NCI-H1930 (cell line): ENCODE measurements at regions not wholly inside any gene's neighbourhood (a gene's known extent, or its start where the extent isn't known, plus 50 kb on each side); places are given as distances from the start of the nearest gene placed in this dataset.

Source experiments
- DNase-seq, 2 experiments: peaks; one replicate each; lab custom pipeline; 2025; lab: John Stamatoyannopoulos, UW

DNA sequence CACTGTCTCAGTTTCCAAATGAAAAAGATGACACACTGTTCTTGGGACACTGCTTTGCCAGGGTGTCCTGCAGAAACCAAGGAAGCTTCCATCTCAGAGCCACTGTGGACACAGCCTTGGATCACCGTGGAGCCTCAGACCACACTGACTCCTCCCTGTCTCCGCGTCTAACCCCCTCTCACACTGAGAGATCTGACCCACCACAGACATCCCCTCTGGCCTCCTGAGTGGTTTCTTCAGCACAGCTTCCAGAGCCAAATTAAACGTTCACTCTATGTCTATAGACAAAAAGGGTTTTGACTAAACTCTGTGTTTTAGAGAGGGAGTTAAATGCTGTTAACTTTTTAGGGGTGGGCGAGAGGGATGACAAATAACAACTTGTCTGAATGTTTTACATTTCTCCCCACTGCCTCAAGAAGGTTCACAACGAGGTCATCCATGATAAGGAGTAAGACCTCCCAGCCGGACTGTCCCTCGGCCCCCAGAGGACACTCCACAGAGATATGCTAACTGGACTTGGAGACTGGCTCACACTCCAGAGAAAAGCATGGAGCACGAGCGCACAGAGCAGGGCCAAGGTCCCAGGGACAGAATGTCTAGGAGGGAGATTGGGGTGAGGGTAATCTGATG, 113.4 kb upstream of the PKDCC start:
- no peak for DNase-seq

DNA sequence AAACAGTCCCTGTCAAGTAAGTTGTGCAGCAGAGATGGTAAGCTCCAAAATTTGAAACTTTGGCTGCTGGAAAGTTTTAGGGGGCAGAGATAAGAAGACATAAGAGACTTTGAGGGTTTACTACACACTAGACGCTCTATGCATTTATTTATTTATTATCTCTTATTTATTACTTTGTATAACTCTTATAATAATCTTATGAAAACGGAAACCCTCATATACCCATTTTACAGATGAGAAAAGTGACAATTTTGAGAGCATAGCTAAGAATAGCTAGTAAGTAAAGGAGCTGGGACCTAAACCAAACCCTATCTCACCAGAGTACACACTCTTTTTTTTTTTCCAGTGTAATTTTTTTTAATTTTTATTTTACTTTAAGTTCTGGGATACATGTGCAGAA, 112.8 kb upstream of the PKDCC start:
- DNase-seq, result no peak

DNA sequence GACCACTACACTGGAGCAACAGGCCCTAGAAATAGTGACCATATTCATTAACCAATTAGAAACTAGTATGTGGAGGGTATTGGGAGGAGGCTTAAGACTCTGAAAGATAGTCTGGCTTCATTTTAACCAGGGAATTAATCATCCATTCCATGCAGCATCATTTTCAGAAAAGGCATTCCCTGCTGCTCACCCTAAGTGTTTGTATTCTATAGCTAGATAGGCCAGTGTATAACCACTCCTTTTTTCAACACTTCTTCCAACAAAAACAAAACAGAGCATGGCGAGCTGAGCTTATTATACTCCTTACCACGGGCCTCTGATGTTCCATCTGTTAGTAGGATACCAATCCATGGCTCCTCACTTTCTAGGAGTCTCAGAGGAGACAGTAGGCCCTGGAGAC, 112.0 kb upstream of the PKDCC start:
- no peak for DNase-seq

DNA sequence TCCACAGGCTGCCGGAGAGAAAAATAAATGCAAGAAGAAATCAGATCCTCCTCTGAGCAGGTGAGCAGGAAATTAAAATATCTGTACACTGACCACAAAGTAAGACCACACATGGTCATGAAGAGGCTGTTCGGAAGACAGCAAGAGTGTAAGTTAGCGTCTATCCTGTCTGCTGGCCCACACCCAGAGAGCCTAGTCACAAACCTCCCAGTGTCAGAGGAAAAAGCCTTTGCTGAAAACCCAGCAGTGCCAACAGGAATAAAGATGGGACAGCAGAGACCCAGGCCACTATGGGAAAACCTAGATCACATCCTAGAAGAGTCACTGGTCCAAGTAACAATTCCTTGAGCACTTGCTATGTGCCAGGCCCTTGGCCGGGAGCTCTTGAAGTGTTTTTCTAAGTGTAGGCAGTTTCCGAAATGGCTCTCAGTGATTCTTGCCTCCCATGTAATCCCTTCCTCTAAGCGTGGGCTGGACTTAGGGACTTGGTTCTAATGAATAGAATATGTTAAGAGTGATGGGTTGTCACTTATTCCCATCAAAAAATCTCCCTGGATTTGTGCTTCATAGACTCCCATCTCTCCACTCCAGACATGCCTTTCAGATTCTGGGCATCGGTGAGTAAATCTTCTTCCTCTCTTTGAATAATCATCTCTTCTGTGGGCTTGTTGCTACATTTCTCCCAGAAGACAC, 110.9 kb upstream of the PKDCC start:
- DNase-seq, result no peak

DNA sequence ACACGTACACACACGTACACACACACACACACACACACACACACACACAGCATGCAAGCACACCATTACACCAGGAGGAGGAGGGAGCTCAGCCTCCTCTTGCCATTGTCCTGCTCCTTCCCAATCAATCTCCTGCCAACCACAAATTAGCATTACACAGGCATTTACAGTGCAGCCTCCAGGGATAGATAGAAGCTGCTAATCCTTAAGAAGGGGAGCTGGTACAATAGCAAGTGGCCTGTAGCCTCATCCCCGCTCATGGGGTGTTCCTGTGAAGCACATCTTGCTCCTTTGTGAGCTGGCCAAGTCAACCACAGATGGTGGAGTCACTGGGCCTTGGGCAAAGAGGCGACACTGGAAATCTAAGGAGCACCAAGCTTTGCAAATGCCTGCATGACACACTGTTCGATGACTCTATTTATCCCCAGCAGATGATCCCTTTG, 110.3 kb upstream of the PKDCC start:
- DNase-seq, result no peak

DNA sequence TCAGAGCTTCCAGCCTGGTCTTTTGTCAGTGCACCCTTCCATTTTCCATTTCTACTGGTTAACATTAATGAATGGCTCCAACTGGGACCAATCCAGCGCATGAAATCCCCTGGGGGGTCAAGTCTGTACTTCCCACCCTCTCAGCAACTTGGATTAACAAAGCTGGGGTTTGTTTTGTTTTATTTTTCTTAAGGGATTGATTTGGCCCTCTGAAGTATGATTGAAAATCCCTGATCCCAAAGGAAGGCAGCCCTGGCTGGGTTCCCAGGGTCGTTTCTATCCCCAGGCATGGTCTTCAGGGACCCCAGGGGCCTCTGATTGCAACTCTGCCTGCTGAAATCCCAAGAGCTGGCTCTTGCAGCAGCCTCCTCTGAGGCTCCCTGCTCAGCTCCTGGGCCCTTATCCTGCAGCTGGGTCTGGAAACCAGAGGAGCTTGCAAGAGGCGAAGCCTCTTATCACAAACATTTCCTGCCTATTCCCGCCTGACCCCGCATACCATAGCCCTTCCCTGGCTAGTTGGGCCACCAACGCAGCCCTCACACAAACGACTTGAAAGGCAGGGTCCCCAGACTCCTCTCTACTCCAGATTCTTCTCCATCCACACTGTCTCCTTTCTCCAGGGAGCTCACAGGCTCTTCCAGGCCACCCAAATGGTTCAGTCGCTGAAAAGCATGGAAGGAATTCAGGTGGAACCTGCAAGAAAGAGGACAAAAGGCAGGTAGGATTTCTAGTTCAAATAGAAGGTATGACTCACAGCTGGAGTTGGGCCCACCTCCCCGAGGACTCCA, 109.7 kb upstream of the PKDCC start:
- DNase-seq, result no peak

DNA sequence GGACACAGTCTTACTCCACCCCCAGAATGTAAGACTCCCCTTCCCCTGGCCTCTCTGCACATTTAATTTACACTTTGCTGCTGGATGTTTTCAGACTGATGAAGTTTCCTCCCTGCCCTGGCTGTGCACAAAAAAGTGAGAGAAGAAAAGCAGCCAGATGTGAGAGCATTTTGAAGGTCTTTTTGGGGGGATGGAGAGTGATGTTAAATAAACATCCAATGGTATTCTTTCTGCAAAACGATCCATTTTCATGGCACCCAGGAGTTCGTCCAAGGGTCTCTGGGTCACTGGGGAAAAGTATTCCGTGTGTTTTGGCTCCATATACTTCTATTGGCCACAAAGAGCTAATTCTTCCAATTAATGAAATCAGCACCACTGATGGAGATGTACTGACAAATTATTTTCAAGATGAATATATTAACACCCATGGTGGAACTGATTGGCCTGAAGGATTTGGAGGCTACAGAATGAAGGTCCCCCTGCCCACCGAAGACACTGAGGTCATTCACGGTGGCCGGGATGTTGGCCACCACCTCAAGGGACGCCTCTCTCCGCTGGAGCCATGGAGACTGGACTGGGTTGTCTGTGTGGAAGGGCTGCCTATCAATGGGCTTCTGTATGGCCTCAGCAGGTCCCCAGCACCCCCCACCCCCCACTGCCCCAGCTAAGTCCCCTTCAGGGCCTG, 107.6 kb upstream of the PKDCC start:
- no peak for DNase-seq

DNA sequence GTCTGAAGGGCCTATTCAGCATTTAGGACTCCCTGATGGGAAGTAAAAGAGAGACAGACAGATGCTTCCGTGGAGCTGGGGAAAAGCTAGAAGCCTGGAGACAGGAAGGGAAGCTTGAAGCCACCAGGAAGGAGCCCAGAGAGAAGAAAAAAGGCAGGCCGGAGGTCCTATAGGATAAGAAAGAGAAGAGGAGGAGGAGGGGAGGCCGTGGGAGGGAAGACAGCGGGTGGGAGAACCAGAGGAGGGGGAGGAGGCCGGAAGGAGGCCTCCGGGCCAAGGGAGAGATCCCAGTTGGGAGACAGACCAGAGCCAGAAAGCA, 107.1 kb upstream of the PKDCC start:
- DNase-seq, result no peak

DNA sequence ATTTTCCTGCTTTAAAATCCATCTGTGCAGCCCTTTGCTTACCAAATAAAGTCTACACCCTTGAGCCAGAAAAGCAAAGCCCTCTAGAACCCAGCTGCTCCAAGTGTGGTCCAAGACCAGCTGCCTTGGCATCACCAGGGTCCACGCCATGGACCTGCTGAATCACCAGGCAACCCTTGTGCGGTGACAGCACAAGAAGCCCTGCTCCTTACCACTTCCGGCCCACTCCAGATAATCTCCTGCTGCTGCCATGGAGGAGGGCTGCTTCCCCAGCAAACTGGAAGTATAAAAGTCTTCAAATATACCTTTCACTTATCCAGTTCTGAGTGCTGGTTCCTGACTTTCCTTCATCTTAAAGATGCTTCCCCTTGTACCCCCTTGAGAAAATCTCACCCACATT, 106.0 kb upstream of the PKDCC start:
- no peak for DNase-seq

DNA sequence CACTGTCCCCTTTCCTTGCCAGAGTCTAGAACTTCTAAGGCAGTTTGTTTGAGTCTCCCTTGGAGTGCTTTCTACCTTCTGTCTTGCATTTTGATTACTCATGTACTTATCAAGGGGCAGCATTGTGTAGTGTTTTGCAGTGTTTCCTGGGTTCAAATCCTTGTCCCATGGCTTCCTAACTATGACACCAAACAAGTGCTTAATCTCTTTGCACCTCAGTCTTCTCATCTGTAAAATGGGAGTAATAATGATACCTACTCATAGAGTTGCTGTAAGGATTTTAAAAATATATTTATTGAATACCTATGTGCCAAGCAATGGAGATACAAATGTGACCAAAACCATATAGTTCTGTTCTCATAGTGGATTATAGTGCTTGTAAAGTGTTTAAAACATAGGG, 105.5 kb upstream of the PKDCC start:
- DNase-seq, result no peak

DNA sequence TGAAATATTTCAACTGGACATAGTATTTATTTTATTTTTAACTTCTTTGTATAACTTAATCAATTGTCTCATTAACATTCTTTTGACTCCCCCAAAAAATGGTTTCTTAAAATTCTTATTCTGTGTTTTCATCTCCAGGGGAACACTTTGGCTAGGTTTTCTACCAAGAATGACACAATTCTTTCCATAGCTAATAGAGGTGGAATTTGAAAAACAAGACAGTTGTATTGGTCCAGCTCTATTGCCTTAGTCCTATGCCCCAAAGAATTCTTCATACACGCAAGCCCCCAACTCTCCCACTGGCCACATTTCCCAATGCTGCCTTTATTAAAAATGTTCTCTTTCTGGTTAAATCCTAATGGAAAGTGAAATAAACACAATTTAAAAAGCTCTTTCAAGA, 104.7 kb upstream of the PKDCC start:
- no peak for DNase-seq

DNA sequence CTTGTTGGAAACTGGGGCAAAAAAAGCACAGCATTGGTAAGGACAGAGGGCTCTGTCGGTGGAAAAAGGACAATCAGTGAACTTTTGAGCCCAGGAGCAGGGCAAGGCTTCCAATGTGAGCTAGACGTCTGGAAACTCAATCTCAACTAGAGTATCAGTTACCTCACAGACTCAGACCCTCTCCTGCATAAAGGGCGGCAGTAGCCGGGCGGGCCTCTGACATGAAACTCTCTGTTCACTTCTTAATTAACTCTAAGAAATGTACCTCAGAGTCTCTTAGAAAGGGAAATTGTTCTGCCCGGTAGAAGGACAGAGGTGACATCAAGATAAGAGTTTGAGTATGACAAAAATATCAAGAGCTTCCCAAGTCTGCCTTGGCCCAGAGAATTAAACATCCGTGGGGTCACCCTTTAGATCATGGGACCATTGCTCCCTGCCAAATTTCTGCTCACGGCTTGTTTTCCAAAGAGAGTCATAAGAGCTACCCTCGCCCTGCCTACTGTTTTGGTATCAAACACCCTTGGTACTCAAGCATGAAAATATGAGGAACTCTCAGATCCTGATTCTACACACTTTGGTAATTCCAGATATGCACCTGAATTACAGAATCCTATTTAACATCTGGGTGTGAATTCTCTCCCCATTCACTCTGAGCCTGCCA, 103.5 kb upstream of the PKDCC start:
- DNase-seq, result no peak

DNA sequence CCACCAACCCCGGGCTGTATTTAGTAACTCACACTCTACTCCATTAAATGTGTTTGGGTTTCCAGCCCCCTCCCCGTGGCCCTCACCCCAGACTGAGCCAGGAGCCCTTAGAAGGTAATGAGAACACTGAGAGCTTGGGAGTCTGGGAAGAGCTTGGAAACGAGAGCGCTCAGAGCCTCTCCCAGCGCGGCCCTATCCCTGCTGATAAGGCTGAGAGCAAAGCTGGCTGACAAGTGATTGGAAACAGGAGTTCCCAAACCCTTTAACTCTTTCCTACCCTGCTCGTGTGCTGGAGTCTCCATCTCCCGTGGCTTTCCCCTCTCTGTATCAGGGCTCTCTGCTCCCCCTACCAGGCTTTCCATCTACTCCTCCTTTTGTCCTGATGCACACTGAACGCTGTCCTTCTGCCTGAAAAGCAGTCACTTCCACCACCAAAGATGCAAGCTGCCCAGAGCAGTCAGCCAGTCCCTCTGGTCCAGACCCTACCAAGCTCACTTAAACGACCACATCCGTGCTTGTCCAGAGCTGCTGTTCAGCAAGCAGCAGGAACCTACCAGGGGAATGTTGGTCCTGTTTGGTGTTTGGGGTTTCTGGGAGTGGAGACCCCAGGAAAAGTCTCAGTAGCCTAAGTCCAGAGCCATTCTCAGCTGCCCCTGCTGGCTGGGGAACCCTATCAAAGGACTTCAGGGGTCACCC, 100.0 kb upstream of the PKDCC start:
- DNase-seq, result no peak

DNA sequence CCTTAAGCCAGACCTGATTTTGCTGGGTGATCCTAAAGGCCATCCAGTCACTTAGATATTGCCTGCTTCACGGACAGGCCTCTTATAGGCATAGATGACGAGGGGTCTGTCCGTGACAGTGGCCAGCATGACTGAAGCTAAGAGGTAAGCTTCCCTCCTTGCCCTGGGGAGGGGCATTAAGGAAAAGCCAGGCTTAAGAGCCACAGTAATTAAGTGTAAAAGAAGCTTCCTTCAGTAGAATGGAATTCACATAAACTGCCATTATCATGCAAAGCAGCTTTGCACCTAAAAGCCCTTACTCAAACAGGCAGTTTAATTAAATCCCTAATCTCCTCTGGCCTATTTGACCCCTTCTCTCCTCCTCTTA, 99.4 kb upstream of the PKDCC start:
- no peak for DNase-seq

DNA sequence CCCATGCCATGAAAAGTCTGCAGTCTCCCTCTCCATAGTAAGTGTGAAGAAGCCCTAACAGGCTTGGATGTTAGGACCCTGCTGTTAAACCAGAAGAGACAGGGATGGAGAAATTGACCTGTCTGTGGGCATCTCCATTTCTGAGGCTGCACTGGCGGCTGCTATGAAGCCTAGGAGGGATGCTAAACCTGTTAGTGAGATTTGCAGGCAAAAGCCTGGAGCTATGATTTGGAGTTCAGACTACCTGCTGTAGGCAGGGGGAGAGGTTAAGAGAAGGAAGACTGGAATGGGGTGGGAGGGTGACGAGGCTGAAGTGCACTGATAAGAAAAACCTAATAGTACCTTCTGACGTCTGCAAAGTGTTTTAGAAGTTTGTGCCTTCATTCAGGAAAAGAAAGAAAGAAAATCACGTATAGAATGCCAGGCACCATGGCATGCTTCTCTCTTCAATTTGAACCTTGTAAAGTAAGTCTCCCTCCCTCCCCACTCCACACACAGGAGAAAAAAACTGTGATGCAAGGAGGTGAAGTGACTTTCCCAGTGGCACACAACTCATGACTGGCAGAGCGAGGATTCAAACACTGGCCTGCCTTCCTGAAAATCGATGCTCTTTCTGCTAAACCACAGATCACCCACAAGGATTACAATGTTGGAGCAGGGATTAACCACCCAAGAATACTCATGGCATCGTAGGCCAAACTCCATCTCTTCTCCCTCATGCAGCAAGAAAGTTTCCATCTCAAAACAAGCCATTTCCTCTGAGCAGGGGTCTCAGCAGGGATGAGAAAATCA, 98.5 kb upstream of the PKDCC start:
- no peak for DNase-seq

DNA sequence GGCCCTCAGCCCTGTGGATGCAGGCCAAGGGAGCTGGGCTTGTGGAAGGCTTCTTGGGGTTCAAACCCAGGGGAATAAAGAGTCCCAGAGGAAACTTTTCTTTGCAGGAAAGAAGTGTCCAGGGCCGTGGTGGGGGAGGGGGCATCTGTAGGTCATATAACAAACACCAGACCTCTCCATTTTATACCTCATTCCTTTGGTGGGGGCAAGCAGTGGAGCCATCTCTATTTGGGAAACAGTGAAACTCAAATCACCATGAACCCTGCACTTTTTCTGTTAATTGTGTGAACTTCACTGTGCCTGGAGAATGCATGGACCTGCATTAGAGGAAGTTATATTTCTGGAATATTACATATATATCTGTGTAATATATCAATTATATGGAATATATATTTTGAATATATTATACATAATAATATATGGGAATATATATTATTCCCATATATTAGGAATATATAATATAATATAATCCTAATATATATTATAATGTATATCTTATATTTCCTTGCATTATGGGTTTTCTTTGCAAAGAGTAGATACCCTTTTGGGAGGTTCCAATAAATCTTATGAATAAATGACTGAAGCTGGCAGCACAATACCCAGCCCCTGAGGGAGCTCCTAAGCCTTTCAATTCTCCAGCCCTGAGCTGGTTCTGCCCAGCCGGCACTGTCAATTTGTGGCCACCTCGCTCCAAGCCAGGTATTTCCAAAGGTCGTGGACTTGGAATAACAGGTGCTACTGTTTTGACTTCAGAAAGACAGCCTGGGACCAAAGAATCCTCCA, 97.7 kb upstream of the PKDCC start:
- no peak for DNase-seq

DNA sequence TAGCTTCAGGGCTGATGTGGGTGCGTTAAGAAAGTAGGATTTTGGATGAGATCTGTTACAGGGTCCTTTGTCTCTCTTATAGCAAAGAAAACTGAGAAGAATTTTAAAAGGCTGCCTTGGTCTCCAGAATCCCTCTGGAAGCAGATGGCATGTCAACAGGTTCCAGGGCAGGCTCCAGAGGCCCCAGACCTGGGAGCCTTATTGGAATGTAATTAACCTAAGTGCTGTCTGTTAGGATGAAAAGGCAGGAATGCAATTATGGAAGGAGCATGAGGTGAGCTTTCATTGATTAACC, 97.2 kb upstream of the PKDCC start:
- DNase-seq, result no peak

DNA sequence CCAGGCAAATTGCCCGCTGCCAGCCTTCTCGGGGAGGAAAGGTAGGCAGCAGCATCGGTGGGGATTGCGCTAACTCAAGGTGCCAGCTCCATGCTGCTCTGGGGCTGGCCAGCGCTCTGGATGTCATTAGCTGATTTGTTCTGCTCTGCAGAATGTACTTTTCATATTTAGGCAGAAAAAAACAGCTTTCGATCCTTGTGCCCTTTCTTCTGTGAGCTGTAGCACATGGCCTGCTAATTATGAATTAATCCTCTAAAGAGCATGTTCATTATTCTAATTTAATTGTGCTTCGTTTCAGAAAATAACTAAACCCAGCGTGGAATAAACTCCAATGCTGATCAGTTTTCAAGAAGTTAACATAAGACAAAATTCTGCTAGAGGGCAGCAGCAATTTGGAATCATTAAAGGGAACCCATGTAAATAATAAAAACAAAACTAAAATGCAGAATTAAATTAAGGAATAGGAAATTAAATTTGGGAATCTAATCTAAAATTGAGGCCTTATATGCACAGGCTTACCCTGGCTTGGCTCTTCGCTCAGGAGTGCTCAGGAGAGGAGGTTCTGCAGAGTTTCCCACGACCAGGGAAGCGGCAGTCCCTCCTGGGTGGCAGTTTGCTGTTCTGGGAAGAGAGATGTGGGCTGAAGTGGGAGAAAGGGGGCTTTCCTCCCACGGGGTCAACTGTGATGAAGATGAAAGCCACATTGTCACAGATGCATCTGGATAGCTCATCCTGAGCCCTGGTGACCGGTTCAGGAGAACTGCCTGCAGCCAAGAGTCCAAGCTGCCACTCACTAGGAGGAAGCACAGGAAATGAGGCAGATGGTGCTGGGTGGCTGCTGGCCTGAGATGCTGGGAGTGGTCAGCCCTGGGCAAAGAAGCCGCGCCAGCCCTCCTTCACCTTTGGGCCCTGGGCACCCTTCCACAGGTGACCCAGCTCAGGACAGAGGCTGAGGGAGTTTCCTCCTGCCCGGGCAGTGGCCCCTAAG, 93.2 kb upstream of the PKDCC start:
- DNase-seq, result no peak
